IMR-90 (cell line): ENCODE measurements at regions not wholly inside any gene's neighbourhood (a gene's known extent, or its start where the extent isn't known, plus 50 kb on each side); places are given as distances from the start of the nearest gene placed in this dataset.

Experiments used
- ATAC-seq: fragments of 200-7000 bp; cut with Tn5 transposase; 2 replicates; pipeline ENCODE4 v1.9.1; 2020; ENCODE audit warnings: low read depth, mild to moderate bottlenecking, moderate library complexity
- BruUV-seq: library from RNA; stranded (reverse); fragments of 400-500 nt; replicated peaks from 2 replicates; lab custom pipeline; 2021; lab: Mats Ljungman, UMichigan
- CTCF ChIA-PET: fragments of 300-600 bp; formaldehyde crosslinking; extraction: SDS; loops from one replicate; lab custom pipeline; 2021; ENCODE audit warnings: antibody characterized with exemption; lab: Yijun Ruan, JAX
- POLR2A ChIA-PET: fragments of 300-600 bp; sonication (Branson Sonifier 250); formaldehyde crosslinking; loops from one replicate; lab custom pipeline; 2022; ENCODE audit warnings: antibody characterized with exemption; ENCODE audit not compliant: unreplicated experiment; lab: Charles Lee
- DNase-seq: peaks from one replicate; pipeline ENCODE4 v3.0.0; 2013
- H2AFZ ChIP-seq: replicated peaks from 2 replicates; pipeline ENCODE3; 2013; ENCODE audit warnings: low read length, mild to moderate bottlenecking; ENCODE audit not compliant: poor library complexity
- H2AK5ac ChIP-seq: 2 replicates; pipeline ENCODE4 v1.6.1; 2013; ENCODE audit warnings: low read depth, low read length, inconsistent platforms
- H2AK9ac ChIP-seq: replicated peaks from 2 replicates; pipeline ENCODE3; 2013; ENCODE audit warnings: mild to moderate bottlenecking, low read depth, low read length, moderate library complexity; ENCODE audit not compliant: poor library complexity
- H2BK120ac ChIP-seq: 2 replicates; pipeline ENCODE4 v1.6.1; 2013; ENCODE audit warnings: low read depth, low read length, inconsistent platforms
- H2BK15ac ChIP-seq: 3 replicates; pipeline ENCODE4 v1.6.1; 2013; ENCODE audit warnings: low read depth, low read length, inconsistent platforms
- H2BK20ac ChIP-seq: 2 replicates; pipeline ENCODE4 v1.6.1; 2013; ENCODE audit warnings: low read depth, mild to moderate bottlenecking, inconsistent platforms, low read length, moderate library complexity
- H2BK5ac ChIP-seq: 2 replicates; pipeline ENCODE4 v1.6.1; 2013; ENCODE audit warnings: mild to moderate bottlenecking, low read depth, low read length, inconsistent platforms; ENCODE audit not compliant: poor library complexity, severe bottlenecking
- H3K14ac ChIP-seq: replicated peaks from 2 replicates; pipeline ENCODE4 v1.6.1; 2013; ENCODE audit warnings: low read depth, low read length, inconsistent platforms
- H3K18ac ChIP-seq: 2 replicates; pipeline ENCODE4 v1.6.1; 2013; ENCODE audit warnings: low read depth, low read length, control low read depth
- H3K23ac ChIP-seq: 2 replicates; pipeline ENCODE4 v1.6.1; 2013; ENCODE audit warnings: low read depth, low read length, inconsistent platforms
- H3K27ac ChIP-seq: 2 replicates; pipeline ENCODE4 v1.5.1; 2013; ENCODE audit warnings: mild to moderate bottlenecking, control low read depth, low read length; ENCODE audit not compliant: insufficient read depth
- H3K27me3 ChIP-seq: 2 replicates; pipeline ENCODE4 v1.6.1; 2013; ENCODE audit warnings: low read length; ENCODE audit not compliant: control insufficient read depth, insufficient read depth
- H3K36me3 ChIP-seq: 2 replicates; pipeline ENCODE4 v1.6.1; 2013; ENCODE audit warnings: low read length, mixed read lengths; ENCODE audit not compliant: control insufficient read depth, insufficient read depth
- H3K4ac ChIP-seq: 2 replicates; pipeline ENCODE4 v1.6.1; 2013; ENCODE audit warnings: low read depth, low read length, inconsistent platforms
- H3K4me1 ChIP-seq: 2 replicates; pipeline ENCODE4 v1.6.1; 2013; ENCODE audit warnings: low read length, mixed read lengths; ENCODE audit not compliant: control insufficient read depth, insufficient read depth
- H3K4me2 ChIP-seq: 2 replicates; pipeline ENCODE4 v1.6.1; 2013; ENCODE audit warnings: low read depth, mild to moderate bottlenecking, control low read depth, low read length, moderate library complexity
- H3K4me3 ChIP-seq: 2 replicates; pipeline ENCODE4 v1.5.1; 2013; ENCODE audit warnings: low read depth, mild to moderate bottlenecking, control low read depth, low read length, moderate library complexity; ENCODE audit not compliant: insufficient read depth
- H3K56ac ChIP-seq: 2 replicates; pipeline ENCODE4 v1.6.1; 2013; ENCODE audit warnings: low read length, inconsistent platforms; ENCODE audit not compliant: insufficient read depth; ENCODE audit errors: extremely low read depth
- H3K79me1 ChIP-seq, 2 experiments: 2 replicates each; pipeline ENCODE4 v1.6.1; 2013; ENCODE audit warnings: low read length in 2 of 2, inconsistent platforms in 1 of 2, low read depth in 1 of 2
- H3K9ac ChIP-seq: 2 replicates; pipeline ENCODE4 v1.6.1; 2013; ENCODE audit warnings: low read depth, low read length, control low read depth
- H3K9me1 ChIP-seq: 2 replicates; pipeline ENCODE4 v1.6.1; 2013; ENCODE audit warnings: low read length, inconsistent platforms; ENCODE audit not compliant: insufficient read depth
- H3K9me3 ChIP-seq: 2 replicates; pipeline ENCODE4 v1.6.1; 2013; ENCODE audit warnings: low read length; ENCODE audit not compliant: control insufficient read depth, insufficient read depth
- H4K20me1 ChIP-seq: 2 replicates; pipeline ENCODE4 v1.6.1; 2013; ENCODE audit warnings: low read length, inconsistent platforms; ENCODE audit not compliant: insufficient read depth
- H4K5ac ChIP-seq: 2 replicates; pipeline ENCODE4 v1.6.1; 2013; ENCODE audit warnings: mild to moderate bottlenecking, low read depth, low read length, control low read depth
- H4K8ac ChIP-seq, 2 experiments: 2 replicates each; pipeline ENCODE4 v1.6.1; 2013; ENCODE audit warnings: low read depth in 2 of 2, low read length in 2 of 2, control low read depth in 1 of 2, inconsistent platforms in 1 of 2
- H4K91ac ChIP-seq: 2 replicates; pipeline ENCODE4 v1.6.1; 2013; ENCODE audit warnings: low read depth, low read length, inconsistent platforms; ENCODE audit not compliant: insufficient read depth
- FOS ChIP-seq: fragments of 150-350 bp; IDR thresholded peaks from 2 replicates; pipeline ENCODE4 v1.6.1; 2016; ENCODE audit warnings: low read depth, low read length
- NFE2L2 ChIP-seq: fragments of 150-350 bp; IDR thresholded peaks from 2 replicates; pipeline ENCODE4 v1.6.1; 2016; ENCODE audit warnings: low read depth, mild to moderate bottlenecking, low read length
- RAD21 ChIP-seq: IDR thresholded peaks from 2 replicates; pipeline ENCODE4 v1.6.1; 2012; ENCODE audit warnings: low read length, improper control_type of control experiment
- RCOR1 ChIP-seq: IDR thresholded peaks from 2 replicates; pipeline ENCODE4 v1.6.1; 2012; ENCODE audit warnings: mild to moderate bottlenecking, low read length, improper control_type of control experiment; ENCODE audit not compliant: insufficient replicate concordance
- RFX5 ChIP-seq: IDR thresholded peaks from 2 replicates; pipeline ENCODE4 v1.8.0; 2012; ENCODE audit warnings: low read depth, mild to moderate bottlenecking, low read length, moderate library complexity
- SMC3 ChIP-seq: fragments of 150-350 bp; IDR thresholded peaks from 2 replicates; pipeline ENCODE4 v1.6.1; 2016; ENCODE audit warnings: low read depth, mild to moderate bottlenecking, antibody characterized with exemption, low read length, moderate library complexity
- USF2 ChIP-seq: fragments of 150-350 bp; IDR thresholded peaks from 2 replicates; pipeline ENCODE4 v1.6.1; 2017; ENCODE audit warnings: mild to moderate bottlenecking, antibody characterized with exemption, low read length, low read depth
- WGBS, 2 experiments: methylation state at CpG; one replicate each; pipeline versions ENCODE4 v1.1.5 to v1.1.7; 2013; ENCODE audit warnings: missing lambda C conversion rate in 2 of 2; ENCODE audit not compliant: insufficient read length in 1 of 2; ENCODE audit errors: extremely low coverage in 2 of 2; 5-methylcytosine and 5-hydroxymethylcytosine counted together
- dilution Hi-C: fragments of 300-500 bp; cut with HindIII; formaldehyde crosslinking; loops from one replicate; pipeline ENCODE4 v1.14.3; 2018; ENCODE audit warnings: low sequenced_read_pairs; ENCODE audit not compliant: unreplicated experiment
- in situ Hi-C: fragments of 300-500 bp; cut with MboI; formaldehyde crosslinking; loops from 3 replicates; pipeline ENCODE4 v1.14.3; 2019; ENCODE audit warnings: low sequenced_read_pairs, inconsistent platforms, mixed read lengths
- intact Hi-C: fragments of 100-400 bp; cut with micrococcal nuclease; formaldehyde crosslinking; loops from 2 replicates; pipeline ENCODE4 v1.10.0; 2022
- TF ChIP-seq, protein P1 (sequence below): conservative IDR thresholded peaks from 2 replicates; pipeline ENCODE4 v1.5.1; 2012; ENCODE audit warnings: mild to moderate bottlenecking, low read depth, low read length, improper control_type of control experiment

- ATAC-seq (no peak), DNase-seq (peak; percentile 38)
- in situ Hi-C loops: loop anchor here (10.0 kb wide), 1 partner anchor 92 kb away; no protein-coding TSS in a partner anchor
Observed at GRCh38 chr18:22556222-22557167, 138.8 kb upstream of the CTAGE1 start.

More at GRCh38 chr18:22556222-22557167, 138.8 kb upstream of the CTAGE1 start:
- Histone ChIP-seq H2AK9ac (no peak overlapping the region), H3K9ac (no peak overlapping the region), H3K9me3 (no peaks in the 10 kb centered on the region), H2AK5ac (peak overlapping the region; percentile 75), H2BK120ac (peak overlapping the region; percentile 23), H3K56ac (no peak overlapping the region), H3K36me3 (no peaks in the 10 kb centered on the region), H4K8ac (peak overlapping the region in 1 of 2 experiments; percentile 23; a peak in 2 of 4 replicates), H3K27ac (no peak overlapping the region), H4K5ac (peak overlapping the region; percentile 48; the same call in 1 of the 2 replicates), H2BK20ac (0 out of 2 replicates have a peak overlapping the region, but pooled peaks have one; percentile 1), H2BK15ac (peak overlapping the region; percentile 90; the same call in 1 of the 3 replicates), H3K4me3 (no peak overlapping the region), H3K14ac (0 out of 2 replicates have a peak overlapping the region, but pooled peaks have one; percentile 42), H3K4me1 (peaks cover 5% of the 10 kb centered on the region), H3K9me1 (0 out of 2 replicates have a peak, but pooled peaks cover 3% of the 10 kb centered on the region), H2BK5ac (no peak overlapping the region), H2AFZ (peak overlapping the region; percentile 35), H4K20me1 (no peaks in the 10 kb centered on the region), H3K4me2 (peak overlapping the region; percentile 16; the same call in 1 of the 2 replicates), H4K91ac (peak overlapping the region; percentile 14), H3K23ac (no peak overlapping the region), H3K79me1 (no peaks in the 10 kb centered on the region), H3K27me3 (no peaks in the 10 kb centered on the region), H3K18ac (peak overlapping the region; percentile 30), H3K4ac (peak overlapping the region; percentile 38)
- dilution Hi-C loops (no loop called here), intact Hi-C loops (loop anchor here (2.0 to 10.0 kb wide), 2 partner anchors 62 to 122 kb away; no protein-coding TSS in a partner anchor)
- BruUV-seq: no TSS peak
- ChIA-PET POLR2A (no interaction called here), CTCF (interaction anchor here (1.0 kb wide), 1 partner anchor 150 kb away, joined by 3 read pairs; no protein-coding TSS in a partner anchor)
- 75% methylated on average over 3 of the region's 8 CpGs; no CpG with 5 or more reads in 1 of the 2 experiments for WGBS, 2 experiments
- TF ChIP-seq SMC3 (no peak), RFX5 (no peak), RAD21 (no peak), FOS (no peak), USF2 (no peak), RCOR1 (no peak), NFE2L2 (no peak)
- TF ChIP-seq, protein P1, sequence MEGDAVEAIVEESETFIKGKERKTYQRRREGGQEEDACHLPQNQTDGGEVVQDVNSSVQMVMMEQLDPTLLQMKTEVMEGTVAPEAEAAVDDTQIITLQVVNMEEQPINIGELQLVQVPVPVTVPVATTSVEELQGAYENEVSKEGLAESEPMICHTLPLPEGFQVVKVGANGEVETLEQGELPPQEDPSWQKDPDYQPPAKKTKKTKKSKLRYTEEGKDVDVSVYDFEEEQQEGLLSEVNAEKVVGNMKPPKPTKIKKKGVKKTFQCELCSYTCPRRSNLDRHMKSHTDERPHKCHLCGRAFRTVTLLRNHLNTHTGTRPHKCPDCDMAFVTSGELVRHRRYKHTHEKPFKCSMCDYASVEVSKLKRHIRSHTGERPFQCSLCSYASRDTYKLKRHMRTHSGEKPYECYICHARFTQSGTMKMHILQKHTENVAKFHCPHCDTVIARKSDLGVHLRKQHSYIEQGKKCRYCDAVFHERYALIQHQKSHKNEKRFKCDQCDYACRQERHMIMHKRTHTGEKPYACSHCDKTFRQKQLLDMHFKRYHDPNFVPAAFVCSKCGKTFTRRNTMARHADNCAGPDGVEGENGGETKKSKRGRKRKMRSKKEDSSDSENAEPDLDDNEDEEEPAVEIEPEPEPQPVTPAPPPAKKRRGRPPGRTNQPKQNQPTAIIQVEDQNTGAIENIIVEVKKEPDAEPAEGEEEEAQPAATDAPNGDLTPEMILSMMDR: no peak
